H9 (cell line): ENCODE measurements at regions not wholly inside any gene's neighbourhood (a gene's known extent, or its start where the extent isn't known, plus 50 kb on each side); places are given as distances from the start of the nearest gene placed in this dataset.

Experiments used
- DNase-seq: peaks from one replicate; pipeline ENCODE4 v3.0.0-alpha.2; 2017
- H2AFZ ChIP-seq: one replicate; pipeline ENCODE4 v1.6.1; 2013; ENCODE audit warnings: mild to moderate bottlenecking, low read length, control low read depth, moderate library complexity
- H2AK5ac ChIP-seq: 2 replicates; pipeline ENCODE4 v1.6.1; 2013; ENCODE audit warnings: low read length, control low read depth, mixed read lengths; ENCODE audit not compliant: insufficient read length
- H2BK120ac ChIP-seq: one replicate; pipeline ENCODE4 v1.6.1; 2013; ENCODE audit warnings: low read depth, mild to moderate bottlenecking, low read length, control low read depth, inconsistent platforms; ENCODE audit not compliant: poor library complexity, severe bottlenecking
- H2BK12ac ChIP-seq: 2 replicates; pipeline ENCODE4 v1.6.1; 2013; ENCODE audit warnings: low read length, control low read depth, mixed read lengths, low read depth; ENCODE audit not compliant: insufficient read length
- H2BK15ac ChIP-seq: 2 replicates; pipeline ENCODE4 v1.6.1; 2013; ENCODE audit warnings: low read depth, low read length, control low read depth
- H2BK20ac ChIP-seq: one replicate; pipeline ENCODE4 v1.6.1; 2013; ENCODE audit warnings: low read depth, mild to moderate bottlenecking, low read length, control low read depth, inconsistent platforms; ENCODE audit not compliant: poor library complexity, severe bottlenecking
- H2BK5ac ChIP-seq: 2 replicates; pipeline ENCODE4 v1.6.1; 2013; ENCODE audit warnings: low read length, control low read depth, mixed read lengths; ENCODE audit not compliant: insufficient read length
- H3K14ac ChIP-seq: 2 replicates; pipeline ENCODE4 v1.6.1; 2013; ENCODE audit warnings: low read length, control low read depth; ENCODE audit not compliant: insufficient read depth
- H3K18ac ChIP-seq: 2 replicates; pipeline ENCODE4 v1.6.1; 2013; ENCODE audit warnings: low read depth, mild to moderate bottlenecking, mixed read lengths, low read length, control low read depth; ENCODE audit not compliant: insufficient read length
- H3K23ac ChIP-seq: 2 replicates; pipeline ENCODE4 v1.6.1; 2013; ENCODE audit warnings: low read length, control low read depth, mixed read lengths, low read depth; ENCODE audit not compliant: insufficient read length
- H3K23me2 ChIP-seq: 2 replicates; pipeline ENCODE4 v1.6.1; 2013; ENCODE audit warnings: low read depth, mild to moderate bottlenecking, mixed read lengths, low read length, control low read depth; ENCODE audit not compliant: insufficient read length, poor library complexity, severe bottlenecking
- H3K27ac ChIP-seq: 2 replicates; pipeline ENCODE4 v1.5.1; 2013; ENCODE audit warnings: low read length, control low read depth, mixed read lengths, low read depth; ENCODE audit not compliant: insufficient read length
- H3K27me3 ChIP-seq: 2 replicates; pipeline ENCODE4 v1.6.1; 2013; ENCODE audit warnings: low read length, control low read depth, inconsistent platforms; ENCODE audit not compliant: insufficient read depth
- H3K4ac ChIP-seq: 2 replicates; pipeline ENCODE4 v1.6.1; 2013; ENCODE audit warnings: low read depth, mild to moderate bottlenecking, control low read depth, inconsistent platforms, low read length, moderate library complexity
- H3K4me1 ChIP-seq: 2 replicates; pipeline ENCODE4 v1.6.1; 2013; ENCODE audit warnings: low read length, control low read depth, inconsistent platforms; ENCODE audit not compliant: insufficient read depth
- H3K4me2 ChIP-seq: 2 replicates; pipeline ENCODE4 v1.6.1; 2013; ENCODE audit warnings: low read length, control low read depth, mixed read lengths; ENCODE audit not compliant: insufficient read length, insufficient read depth
- H3K56ac ChIP-seq: 2 replicates; pipeline ENCODE4 v1.6.1; 2013; ENCODE audit warnings: low read depth, mild to moderate bottlenecking, mixed read lengths, low read length, control low read depth; ENCODE audit not compliant: insufficient read length
- H3K79me1 ChIP-seq: 2 replicates; pipeline ENCODE4 v1.6.1; 2013; ENCODE audit warnings: low read depth, mild to moderate bottlenecking, moderate library complexity, low read length, control low read depth, inconsistent platforms; ENCODE audit not compliant: insufficient read depth, poor library complexity, severe bottlenecking
- H3K79me2 ChIP-seq: 2 replicates; pipeline ENCODE4 v1.6.1; 2013; ENCODE audit warnings: low read length, control low read depth, inconsistent platforms; ENCODE audit not compliant: insufficient read depth
- H3K9ac ChIP-seq: 2 replicates; pipeline ENCODE4 v1.6.1; 2013; ENCODE audit warnings: low read length, control low read depth, mixed read lengths; ENCODE audit not compliant: insufficient read length; ENCODE audit errors: extremely low read depth
- H3K9me3 ChIP-seq: one replicate; pipeline ENCODE4 v1.6.1; 2013; ENCODE audit warnings: low read depth, low read length, inconsistent platforms; ENCODE audit not compliant: control insufficient read depth
- H3T11ph ChIP-seq: one replicate; pipeline ENCODE4 v1.6.1; 2013; ENCODE audit warnings: mild to moderate bottlenecking, low read length, control low read depth, inconsistent platforms
- H4K20me1 ChIP-seq: one replicate; pipeline ENCODE4 v1.6.1; 2013; ENCODE audit not compliant: control insufficient read depth, insufficient read length, insufficient read depth
- H4K5ac ChIP-seq: 2 replicates; pipeline ENCODE4 v1.6.1; 2013; ENCODE audit warnings: low read depth, mild to moderate bottlenecking, mixed read lengths, low read length, control low read depth; ENCODE audit not compliant: insufficient read length
- H4K8ac ChIP-seq: replicated peaks from 2 replicates; pipeline ENCODE4 v1.6.1; 2013; ENCODE audit warnings: low read length, control low read depth, mixed read lengths, low read depth; ENCODE audit not compliant: insufficient read length
- H4K91ac ChIP-seq: 2 replicates; pipeline ENCODE4 v1.6.1; 2013; ENCODE audit warnings: low read depth, mild to moderate bottlenecking, moderate library complexity, mixed read lengths, low read length, control low read depth; ENCODE audit not compliant: insufficient read length
- H3K27ac Mint-ChIP-seq, 3 experiments: 2 replicates in 2 of 3; 3 replicates in 1 of 3; pipeline ENCODE4 v1.8.0; 2020 to 2021; ENCODE audit warnings: mixed read lengths in 3 of 3, mild to moderate bottlenecking in 1 of 3, moderate library complexity in 1 of 3
- H3K27me3 Mint-ChIP-seq: 2 replicates; pipeline ENCODE4 v1.8.0; 2021; ENCODE audit warnings: low read depth, mild to moderate bottlenecking, moderate library complexity, mixed read lengths
- H3K36me3 Mint-ChIP-seq, 3 experiments: 2 replicates in 2 of 3; 3 replicates in 1 of 3; pipeline ENCODE4 v1.8.0; 2020 to 2021; ENCODE audit warnings: low read depth in 3 of 3, mixed read lengths in 3 of 3; ENCODE audit not compliant: insufficient read depth in 1 of 3
- H3K4me1 Mint-ChIP-seq, 2 experiments: 2 replicates each; pipeline ENCODE4 v1.8.0; 2020; ENCODE audit warnings: mixed read lengths in 2 of 2
- H3K4me3 Mint-ChIP-seq, 2 experiments: 2 replicates in 1 of 2; 3 replicates in 1 of 2; pipeline ENCODE4 v1.8.0; 2020 to 2021; ENCODE audit warnings: mild to moderate bottlenecking in 2 of 2, mixed read lengths in 2 of 2, moderate library complexity in 1 of 2
- H3K9me3 Mint-ChIP-seq, 2 experiments: 2 replicates in 1 of 2; 3 replicates in 1 of 2; pipeline ENCODE4 v1.8.0; 2020; ENCODE audit warnings: mild to moderate bottlenecking in 2 of 2, mixed read lengths in 2 of 2, moderate library complexity in 1 of 2
- whole genome bisulfite sequencing: extraction: QIAGEN DNeasy Blood & Tissue Kit; methylation state at CpG from one replicate; pipeline ENCODE4 v1.1.7; 2013; ENCODE audit warnings: missing lambda C conversion rate, low lambda C conversion rate, mixed read lengths; ENCODE audit not compliant: insufficient read length; ENCODE audit errors: extremely low coverage; 5-methylcytosine and 5-hydroxymethylcytosine counted together
- TF ChIP-seq, protein P1 (sequence below): fragments of 200-600 bp; sonication (generic); conservative IDR thresholded peaks from 3 replicates; pipeline ENCODE4 v1.8.0; 2021; ENCODE audit warnings: antibody characterized with exemption, mild to moderate bottlenecking

DNA sequence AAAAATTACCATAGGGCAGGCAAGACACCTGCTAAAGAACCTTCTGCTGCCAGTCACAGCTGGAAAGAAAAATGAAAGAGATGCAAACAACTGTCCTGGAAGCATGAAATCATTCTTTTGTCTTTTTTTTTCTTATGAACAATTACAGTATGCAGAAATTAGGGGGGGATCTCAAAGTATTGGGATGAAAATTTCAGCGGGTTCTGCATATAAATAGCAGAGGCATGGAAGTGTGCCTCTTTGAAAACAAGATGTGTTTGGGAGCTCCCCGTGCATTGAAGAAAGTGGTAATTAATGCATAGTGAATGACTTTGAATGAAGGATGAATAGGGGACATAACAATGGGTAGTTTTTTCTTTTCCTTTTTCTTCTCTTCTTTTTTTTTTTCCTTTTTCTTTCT is 431.2 kb downstream of the SOX2 start:
- peaks cover 0 to 5% (median 2%) of the 10 kb centered on the region in 3 experiments; a peak in 4 of 7 replicates for H3K36me3 Mint-ChIP-seq
- no peak overlapping the region for H2AK5ac ChIP-seq
- TF ChIP-seq, protein P1, sequence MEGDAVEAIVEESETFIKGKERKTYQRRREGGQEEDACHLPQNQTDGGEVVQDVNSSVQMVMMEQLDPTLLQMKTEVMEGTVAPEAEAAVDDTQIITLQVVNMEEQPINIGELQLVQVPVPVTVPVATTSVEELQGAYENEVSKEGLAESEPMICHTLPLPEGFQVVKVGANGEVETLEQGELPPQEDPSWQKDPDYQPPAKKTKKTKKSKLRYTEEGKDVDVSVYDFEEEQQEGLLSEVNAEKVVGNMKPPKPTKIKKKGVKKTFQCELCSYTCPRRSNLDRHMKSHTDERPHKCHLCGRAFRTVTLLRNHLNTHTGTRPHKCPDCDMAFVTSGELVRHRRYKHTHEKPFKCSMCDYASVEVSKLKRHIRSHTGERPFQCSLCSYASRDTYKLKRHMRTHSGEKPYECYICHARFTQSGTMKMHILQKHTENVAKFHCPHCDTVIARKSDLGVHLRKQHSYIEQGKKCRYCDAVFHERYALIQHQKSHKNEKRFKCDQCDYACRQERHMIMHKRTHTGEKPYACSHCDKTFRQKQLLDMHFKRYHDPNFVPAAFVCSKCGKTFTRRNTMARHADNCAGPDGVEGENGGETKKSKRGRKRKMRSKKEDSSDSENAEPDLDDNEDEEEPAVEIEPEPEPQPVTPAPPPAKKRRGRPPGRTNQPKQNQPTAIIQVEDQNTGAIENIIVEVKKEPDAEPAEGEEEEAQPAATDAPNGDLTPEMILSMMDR = no peak
- H2BK12ac ChIP-seq = no peak overlapping the region
- no peaks in the 10 kb centered on the region for H3K23me2 ChIP-seq
- H3K9ac ChIP-seq = no peak overlapping the region
- H3K4ac ChIP-seq = no peak overlapping the region
- no peak overlapping the region for H2BK15ac ChIP-seq
- no CpG with 5 or more reads among the region's 2 CpGs for WGBS
- no peak overlapping the region for H3K56ac ChIP-seq
- H4K8ac ChIP-seq = no peak overlapping the region
- H2BK5ac ChIP-seq = no peak overlapping the region
- H3K18ac ChIP-seq = no peak overlapping the region
- H3K27ac ChIP-seq = no peak overlapping the region
- no peak overlapping the region for H3K23ac ChIP-seq
- peak overlapping the region in 2 of 3 experiments; percentile 90 to 97; a peak in 3 of 7 replicates for H3K27ac Mint-ChIP-seq
- H3K4me3 Mint-ChIP-seq = no peak overlapping the region
- peaks cover 60 to 62% of the 10 kb centered on the region in 2 experiments for H3K4me1 Mint-ChIP-seq
- no peaks in the 10 kb centered on the region for H3K79me1 ChIP-seq
- DNase-seq = peak; percentile 38
- no peak overlapping the region for H3K14ac ChIP-seq
- H3K27me3 Mint-ChIP-seq = peaks cover 7% of the 10 kb centered on the region
- H3K79me2 ChIP-seq = no peaks in the 10 kb centered on the region
- no peak overlapping the region for H3K4me2 ChIP-seq
- H4K5ac ChIP-seq = no peak overlapping the region
- H4K20me1 ChIP-seq = no peaks in the 10 kb centered on the region
- H4K91ac ChIP-seq = no peak overlapping the region
- no peak overlapping the region for H3T11ph ChIP-seq
- H3K4me1 ChIP-seq = peaks cover 20% of the 10 kb centered on the region
- H3K9me3 ChIP-seq = no peaks in the 10 kb centered on the region
- H3K9me3 Mint-ChIP-seq = peaks cover 0 to 6% of the 10 kb centered on the region in 2 experiments; a peak in 2 of 5 replicates
- H2AFZ ChIP-seq = no peak overlapping the region
- no peak overlapping the region for H2BK120ac ChIP-seq
- no peaks in the 10 kb centered on the region; the same call in 1 of the 2 replicates for H3K27me3 ChIP-seq
- no peak overlapping the region for H2BK20ac ChIP-seq
